Left ventricle myocardium inferior (tissue), 1 donor: ENCODE measurements at regions not wholly inside any gene's neighbourhood (a gene's known extent, or its start where the extent isn't known, plus 50 kb on each side); places are given as distances from the start of the nearest gene placed in this dataset.
"Not testable (repeated sequence)": the region's sequence is repeated elsewhere in the genome, so short reads cannot be mapped to it uniquely, and the experiment has no call there.

Experiments used
- DNase-seq: peaks from one replicate; pipeline ENCODE4 v3.0.0-alpha.2; 2020
- H3K27ac ChIP-seq: fragments of 200-600 bp; replicated peaks from 2 replicates; pipeline ENCODE4 v1.8.0; 2021
- H3K27me3 ChIP-seq: fragments of 200-600 bp; 2 replicates; pipeline ENCODE4 v1.8.0; 2021; ENCODE audit warnings: low read depth
- H3K36me3 ChIP-seq: fragments of 200-600 bp; 2 replicates; pipeline ENCODE4 v1.8.0; 2021
- H3K4me1 ChIP-seq: fragments of 200-600 bp; 2 replicates; pipeline ENCODE4 v1.8.0; 2021
- H3K4me3 ChIP-seq: fragments of 200-600 bp; 2 replicates; pipeline ENCODE4 v1.8.0; 2021; ENCODE audit warnings: mild to moderate bottlenecking, moderate library complexity
- H3K9me3 ChIP-seq: fragments of 200-600 bp; replicated peaks from 2 replicates; pipeline ENCODE4 v1.8.0; 2021
- intact Hi-C: fragments of 100-400 bp; cut with micrococcal nuclease; formaldehyde crosslinking; loops from one replicate; pipeline ENCODE4 v1.11.0; 2022
- TF ChIP-seq, protein P1 (sequence below): fragments of 200-600 bp; IDR thresholded peaks from 2 replicates; pipeline ENCODE4 v1.8.0; 2021; ENCODE audit warnings: antibody characterized with exemption, mild to moderate bottlenecking, borderline replicate concordance
- donor health status: DM: no; HTN: yes; CAD: no; lungs with severe emphysema.

DNA sequence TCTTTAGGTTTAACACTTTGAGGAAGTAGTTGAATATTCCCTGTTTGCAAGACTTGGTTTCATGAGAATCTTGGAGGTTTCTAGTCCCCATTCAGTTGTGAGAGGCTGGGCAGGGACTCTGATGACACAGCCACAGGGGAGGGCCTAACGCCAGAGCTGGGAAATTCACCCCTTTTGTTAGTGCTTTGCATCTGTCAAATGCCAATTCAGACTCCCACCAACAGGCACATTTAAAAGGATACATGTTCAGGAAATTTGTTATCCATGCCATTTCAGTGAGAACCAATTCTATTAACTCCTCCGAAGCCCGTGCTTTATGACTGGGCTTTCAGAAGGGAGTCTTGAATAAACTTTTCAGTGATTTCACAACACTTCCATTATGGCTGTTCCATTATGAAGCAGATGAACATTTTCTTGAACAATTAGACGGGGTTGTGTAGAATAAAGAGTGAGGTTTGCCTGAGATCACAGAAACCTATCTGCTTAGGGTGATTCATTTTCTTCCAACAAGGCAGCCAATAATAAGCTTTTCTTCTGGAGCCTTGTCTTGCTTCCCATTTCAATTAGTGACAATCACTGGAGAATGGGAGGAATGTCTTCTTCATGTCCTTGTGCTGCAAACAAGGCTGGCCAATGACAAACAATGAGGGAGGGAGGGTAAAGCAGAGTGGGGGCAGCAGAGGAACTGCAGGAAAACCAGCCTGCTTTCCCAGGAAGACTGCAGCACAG, 90.6 kb downstream of the SOX14 start:
- intact Hi-C loops: no loop called here
- Histone ChIP-seq H3K4me1 (no peaks in the 10 kb centered on the region), H3K36me3 (no peaks in the 10 kb centered on the region), H3K9me3 (no peaks in the 10 kb centered on the region), H3K27ac (no peak overlapping the region), H3K27me3 (peaks cover 24% of the 10 kb centered on the region), H3K4me3 (no peak overlapping the region)
- TF ChIP-seq, protein P1, sequence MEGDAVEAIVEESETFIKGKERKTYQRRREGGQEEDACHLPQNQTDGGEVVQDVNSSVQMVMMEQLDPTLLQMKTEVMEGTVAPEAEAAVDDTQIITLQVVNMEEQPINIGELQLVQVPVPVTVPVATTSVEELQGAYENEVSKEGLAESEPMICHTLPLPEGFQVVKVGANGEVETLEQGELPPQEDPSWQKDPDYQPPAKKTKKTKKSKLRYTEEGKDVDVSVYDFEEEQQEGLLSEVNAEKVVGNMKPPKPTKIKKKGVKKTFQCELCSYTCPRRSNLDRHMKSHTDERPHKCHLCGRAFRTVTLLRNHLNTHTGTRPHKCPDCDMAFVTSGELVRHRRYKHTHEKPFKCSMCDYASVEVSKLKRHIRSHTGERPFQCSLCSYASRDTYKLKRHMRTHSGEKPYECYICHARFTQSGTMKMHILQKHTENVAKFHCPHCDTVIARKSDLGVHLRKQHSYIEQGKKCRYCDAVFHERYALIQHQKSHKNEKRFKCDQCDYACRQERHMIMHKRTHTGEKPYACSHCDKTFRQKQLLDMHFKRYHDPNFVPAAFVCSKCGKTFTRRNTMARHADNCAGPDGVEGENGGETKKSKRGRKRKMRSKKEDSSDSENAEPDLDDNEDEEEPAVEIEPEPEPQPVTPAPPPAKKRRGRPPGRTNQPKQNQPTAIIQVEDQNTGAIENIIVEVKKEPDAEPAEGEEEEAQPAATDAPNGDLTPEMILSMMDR: no peak
- DNase-seq: no peak

DNA sequence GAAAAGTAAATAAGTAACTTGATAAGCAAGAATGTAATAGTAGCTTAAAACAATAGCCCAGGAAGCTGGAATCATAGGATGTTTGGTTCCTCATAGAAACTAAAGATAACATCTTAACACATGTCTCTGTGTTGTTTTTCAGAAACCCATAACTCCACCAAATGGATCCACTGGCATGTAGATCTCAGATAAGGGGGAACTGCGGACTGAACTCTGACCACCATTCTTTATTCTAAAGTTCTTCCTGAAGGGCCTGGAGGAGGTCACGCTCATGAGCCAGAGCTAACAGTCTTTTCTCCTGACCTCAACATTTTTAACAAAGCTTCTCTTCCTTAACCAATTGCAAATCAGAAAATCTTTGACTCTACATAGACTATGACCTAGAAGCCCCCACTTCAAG, 101.9 kb downstream of the SOX14 start:
- H3K4me3 ChIP-seq: no peak overlapping the region
- DNase-seq: no peak
- H3K36me3 ChIP-seq: no peaks in the 10 kb centered on the region
- no peaks in the 10 kb centered on the region for H3K4me1 ChIP-seq
- intact Hi-C loops: no loop called here
- no peak overlapping the region for H3K27ac ChIP-seq
- H3K27me3 ChIP-seq: no peaks in the 10 kb centered on the region
- TF ChIP-seq, protein P1: no peak
- peaks cover 35% of the 10 kb centered on the region for H3K9me3 ChIP-seq

DNA sequence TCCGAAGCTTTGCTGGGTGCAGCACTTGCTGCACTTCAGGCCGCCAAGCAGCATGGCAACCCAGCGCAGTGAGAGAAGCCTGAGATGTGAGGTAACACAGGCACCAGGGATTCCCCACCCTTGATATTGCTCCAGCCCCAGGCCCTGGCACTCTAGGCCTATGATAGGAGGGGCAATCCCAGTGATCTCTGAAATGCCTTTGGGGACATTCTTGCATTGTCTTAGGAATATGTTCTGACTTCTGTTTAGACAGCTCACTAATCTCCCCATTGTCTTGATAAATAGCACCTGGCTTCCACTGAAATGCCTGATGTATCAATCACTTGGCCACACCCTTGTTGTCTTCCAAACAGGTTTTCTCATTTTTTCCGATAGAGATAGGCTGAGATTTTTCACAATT, 102.8 kb downstream of the SOX14 start:
- H3K27ac ChIP-seq: no peak overlapping the region
- H3K36me3 ChIP-seq: no peaks in the 10 kb centered on the region
- H3K9me3 ChIP-seq: peaks cover 45% of the 10 kb centered on the region
- H3K27me3 ChIP-seq: no peaks in the 10 kb centered on the region
- TF ChIP-seq, protein P1: no peak
- intact Hi-C loops: no loop called here
- no peaks in the 10 kb centered on the region for H3K4me1 ChIP-seq
- DNase-seq: no peak
- H3K4me3 ChIP-seq: no peak overlapping the region

DNA sequence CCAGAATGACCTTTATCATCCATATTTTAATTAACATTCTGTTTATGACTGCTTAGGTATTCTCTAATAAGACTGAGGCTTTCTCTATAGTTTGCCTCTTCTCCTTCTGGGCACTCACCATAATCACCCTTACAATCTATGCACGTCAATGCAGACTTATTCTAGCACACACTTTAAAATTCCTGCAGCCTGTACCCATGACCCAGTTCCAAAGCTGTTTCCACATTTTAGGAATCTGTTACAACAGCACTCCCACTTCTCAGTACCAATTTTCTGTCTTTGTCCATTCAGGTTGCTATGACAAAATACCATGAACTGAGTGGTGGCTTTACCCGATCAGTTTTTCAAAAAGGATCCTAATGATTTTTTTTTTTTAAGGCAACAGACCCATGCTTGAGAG, 103.5 kb downstream of the SOX14 start:
- no peak for DNase-seq
- Histone ChIP-seq H3K27ac (no peak overlapping the region), H3K27me3 (no peaks in the 10 kb centered on the region), H3K36me3 (no peaks in the 10 kb centered on the region), H3K4me3 (no peak overlapping the region), H3K9me3 (peaks cover 48% of the 10 kb centered on the region), H3K4me1 (no peaks in the 10 kb centered on the region)
- intact Hi-C loops: no loop called here
- TF ChIP-seq, protein P1: no peak

DNA sequence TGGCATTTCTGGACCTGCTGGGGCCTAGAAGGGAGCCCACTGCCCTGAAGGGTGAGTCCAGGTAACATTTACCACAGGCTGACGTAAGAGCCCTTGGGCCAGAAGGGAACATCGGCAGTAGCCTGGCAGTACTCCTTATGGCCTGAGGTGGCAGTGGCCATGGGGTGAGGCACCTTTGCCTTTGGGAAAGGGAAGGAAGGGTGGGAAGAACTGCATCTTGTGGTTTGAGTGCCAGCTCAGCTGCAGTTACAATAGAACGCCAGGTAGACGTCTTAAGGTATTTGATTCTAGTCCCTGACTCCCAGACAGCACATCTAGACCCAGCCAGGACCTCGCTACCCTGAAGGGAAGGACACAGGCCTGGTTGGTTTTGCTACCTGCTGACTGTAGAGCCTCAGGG, 104.9 kb downstream of the SOX14 start:
- intact Hi-C loops: no loop called here
- peaks cover 48% of the 10 kb centered on the region for H3K9me3 ChIP-seq
- no peak overlapping the region for H3K27ac ChIP-seq
- no peaks in the 10 kb centered on the region for H3K4me1 ChIP-seq
- no peaks in the 10 kb centered on the region for H3K27me3 ChIP-seq
- no peak overlapping the region for H3K4me3 ChIP-seq
- no peak for DNase-seq
- H3K36me3 ChIP-seq: no peaks in the 10 kb centered on the region
- TF ChIP-seq, protein P1: no peak

DNA sequence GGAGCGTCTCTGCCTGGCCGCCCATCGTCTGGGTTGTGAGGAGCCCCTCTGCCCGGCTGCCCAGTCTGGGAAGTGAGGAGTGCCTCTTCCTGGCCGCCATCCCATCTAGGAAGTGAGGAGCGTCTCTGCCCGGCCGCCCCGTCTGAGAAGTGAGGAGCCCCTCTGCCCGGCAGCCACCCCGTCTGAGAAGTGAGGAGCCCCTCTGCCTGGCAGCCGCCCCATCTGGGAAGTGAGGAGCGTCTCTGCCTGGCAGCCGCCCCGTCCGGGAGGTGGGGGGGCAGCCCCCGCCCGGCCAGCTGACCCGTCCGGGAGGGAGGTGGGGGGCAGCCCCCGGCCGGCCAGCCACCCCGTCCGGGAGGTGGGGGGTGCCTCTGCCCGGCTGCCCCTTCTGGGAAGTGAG, 108.5 kb downstream of the SOX14 start:
- DNase-seq, H3K4me1 ChIP-seq, H3K4me3 ChIP-seq, intact Hi-C loops, H3K27ac ChIP-seq, H3K27me3 ChIP-seq, H3K36me3 ChIP-seq: not testable (repeated sequence)
- peaks cover 64% of the 10 kb centered on the region for H3K9me3 ChIP-seq

DNA sequence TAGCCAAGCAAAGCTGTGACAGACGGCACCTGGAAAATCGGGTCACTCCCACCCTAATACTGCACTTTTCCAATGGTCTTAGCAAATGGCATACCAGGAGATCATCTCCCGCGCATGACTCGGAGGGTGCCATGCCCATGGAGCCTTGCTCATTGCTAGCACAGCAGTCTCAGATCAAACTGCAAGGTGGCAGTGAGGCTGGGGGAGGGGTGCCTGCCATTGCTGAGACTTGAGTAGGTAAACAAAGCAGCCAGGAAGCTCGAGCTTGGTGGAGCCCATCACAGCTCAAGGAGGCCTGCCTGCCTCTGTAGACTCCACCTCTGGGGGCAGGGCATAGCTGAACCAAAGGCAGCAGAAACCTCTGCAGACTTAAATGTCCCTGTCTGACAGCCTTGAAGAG, 113.1 kb upstream of the CLDN18 start:
- H3K27me3 ChIP-seq, H3K9me3 ChIP-seq, intact Hi-C loops, H3K4me1 ChIP-seq, H3K36me3 ChIP-seq, H3K4me3 ChIP-seq, H3K27ac ChIP-seq, DNase-seq: not testable (repeated sequence)
